ENCODE measurements at regions not wholly inside any gene's neighbourhood (a gene's known extent, or its start where the extent isn't known, plus 50 kb on each side); places are given as distances from the start of the nearest gene placed in this dataset.
"Not testable (repeated sequence)": the region's sequence is repeated elsewhere in the genome, so short reads cannot be mapped to it uniquely, and the experiment has no call there.

GRCh38 chr9:65426231-65426630 lies 141.2 kb upstream of the FOXD4L5 start:
- no peaks in the 10 kb centered on the region for H3K4me1 Mint-ChIP-seq (ENCODE audit: low read depth)
- no peaks in the 10 kb centered on the region for H3K27me3 Mint-ChIP-seq (ENCODE audit: low read depth)
- H3K9me3 Mint-ChIP-seq (ENCODE audit: low read depth), result peaks cover 29% of the 10 kb centered on the region
- H3K27ac Mint-ChIP-seq (ENCODE audit: unreplicated experiment), result no peak overlapping the region
- TF ChIP-seq, protein P1, sequence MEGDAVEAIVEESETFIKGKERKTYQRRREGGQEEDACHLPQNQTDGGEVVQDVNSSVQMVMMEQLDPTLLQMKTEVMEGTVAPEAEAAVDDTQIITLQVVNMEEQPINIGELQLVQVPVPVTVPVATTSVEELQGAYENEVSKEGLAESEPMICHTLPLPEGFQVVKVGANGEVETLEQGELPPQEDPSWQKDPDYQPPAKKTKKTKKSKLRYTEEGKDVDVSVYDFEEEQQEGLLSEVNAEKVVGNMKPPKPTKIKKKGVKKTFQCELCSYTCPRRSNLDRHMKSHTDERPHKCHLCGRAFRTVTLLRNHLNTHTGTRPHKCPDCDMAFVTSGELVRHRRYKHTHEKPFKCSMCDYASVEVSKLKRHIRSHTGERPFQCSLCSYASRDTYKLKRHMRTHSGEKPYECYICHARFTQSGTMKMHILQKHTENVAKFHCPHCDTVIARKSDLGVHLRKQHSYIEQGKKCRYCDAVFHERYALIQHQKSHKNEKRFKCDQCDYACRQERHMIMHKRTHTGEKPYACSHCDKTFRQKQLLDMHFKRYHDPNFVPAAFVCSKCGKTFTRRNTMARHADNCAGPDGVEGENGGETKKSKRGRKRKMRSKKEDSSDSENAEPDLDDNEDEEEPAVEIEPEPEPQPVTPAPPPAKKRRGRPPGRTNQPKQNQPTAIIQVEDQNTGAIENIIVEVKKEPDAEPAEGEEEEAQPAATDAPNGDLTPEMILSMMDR (IDR thresholded peaks at IDR 0.05), result no peak
- DNase-seq (ENCODE audit: low spot score), result no peak
- no peaks in the 10 kb centered on the region for H3K36me3 Mint-ChIP-seq (ENCODE audit: low read depth)
- no peak overlapping the region for H3K4me3 Mint-ChIP-seq (ENCODE audit: unreplicated experiment)

GRCh38 chr9:65425183-65425582 lies 140.2 kb upstream of the FOXD4L5 start:
- H3K4me1 Mint-ChIP-seq (ENCODE audit: low read depth); DNase-seq (ENCODE audit: low spot score); H3K27me3 Mint-ChIP-seq (ENCODE audit: low read depth); H3K4me3 Mint-ChIP-seq (ENCODE audit: unreplicated experiment); H3K27ac Mint-ChIP-seq (ENCODE audit: unreplicated experiment); H3K36me3 Mint-ChIP-seq (ENCODE audit: low read depth): not testable (repeated sequence)
- H3K9me3 Mint-ChIP-seq (ENCODE audit: low read depth), result peaks cover 31% of the 10 kb centered on the region

DNA sequence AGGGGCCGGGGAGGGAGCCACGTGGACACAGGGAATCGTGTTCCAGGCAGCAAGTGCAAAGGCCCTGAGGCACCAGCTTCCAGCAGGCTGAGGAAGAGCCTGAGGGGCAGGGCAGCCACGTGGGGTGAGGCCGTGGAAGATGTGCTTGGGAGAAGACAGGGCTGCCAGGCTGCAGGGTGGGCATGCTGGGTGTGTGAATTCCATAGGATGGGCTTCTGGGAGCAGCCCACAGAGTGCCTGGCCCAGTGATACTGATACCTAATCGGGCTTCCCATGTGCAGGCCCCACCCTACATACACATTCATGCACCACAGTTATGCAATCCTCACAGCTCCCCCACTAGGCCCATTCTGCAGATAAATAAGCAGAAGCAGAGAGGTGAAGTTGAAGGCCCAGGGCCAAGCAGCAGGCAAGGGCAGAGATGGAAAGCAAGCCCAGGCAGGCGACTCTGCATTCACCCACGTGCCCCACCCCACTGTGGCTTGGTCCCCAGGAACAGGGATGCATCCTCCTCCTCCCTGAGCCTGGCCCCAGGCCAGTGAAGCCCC lies 139.5 kb upstream of the FOXD4L5 start:
- not testable (repeated sequence) for H3K4me1 Mint-ChIP-seq (ENCODE audit: low read depth); H3K36me3 Mint-ChIP-seq (ENCODE audit: low read depth); H3K27ac Mint-ChIP-seq (ENCODE audit: unreplicated experiment); H3K27me3 Mint-ChIP-seq (ENCODE audit: low read depth); H3K4me3 Mint-ChIP-seq (ENCODE audit: unreplicated experiment); DNase-seq (ENCODE audit: low spot score)
- H3K9me3 Mint-ChIP-seq (ENCODE audit: low read depth), result peaks cover 33% of the 10 kb centered on the region

DNA sequence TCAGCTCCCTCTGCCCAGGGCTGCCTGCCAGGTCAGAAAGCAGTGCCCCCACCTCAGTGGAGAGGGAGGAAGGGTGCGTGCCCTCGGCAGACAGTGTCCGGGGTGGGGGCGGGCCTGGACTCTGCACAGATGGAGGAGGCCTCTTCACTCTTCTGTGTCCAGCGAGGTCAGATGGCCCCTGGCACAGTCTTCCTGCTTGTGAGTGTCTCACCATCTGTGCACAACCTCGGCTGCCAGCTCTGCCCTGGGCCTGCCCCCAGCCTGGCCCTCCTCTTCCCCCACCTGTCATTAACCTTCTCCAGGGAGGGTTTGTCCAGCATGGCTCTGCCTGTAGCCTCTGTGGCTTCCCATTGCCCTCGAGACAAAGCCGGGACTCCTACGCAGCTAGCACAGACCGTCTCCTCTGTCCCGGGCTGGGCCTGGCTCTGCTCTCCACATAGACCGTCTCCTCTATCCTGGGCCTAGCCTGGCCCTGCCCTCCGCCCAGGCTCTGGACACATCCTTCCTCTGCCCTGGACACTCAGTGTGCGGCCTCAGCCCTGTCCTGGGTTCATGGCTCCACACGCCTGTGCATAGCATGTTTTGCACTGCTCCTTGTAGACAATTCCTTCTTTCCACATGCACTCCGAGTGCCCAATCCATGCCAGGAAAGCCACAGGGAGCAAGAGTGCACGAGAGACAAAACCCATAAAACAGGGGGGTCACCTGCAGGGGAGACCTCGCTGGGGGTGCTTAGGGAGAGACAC lies 138.9 kb upstream of the FOXD4L5 start:
- peaks cover 40% of the 10 kb centered on the region for H3K9me3 Mint-ChIP-seq (ENCODE audit: low read depth)
- not testable (repeated sequence) for H3K4me1 Mint-ChIP-seq (ENCODE audit: low read depth); H3K4me3 Mint-ChIP-seq (ENCODE audit: unreplicated experiment); H3K36me3 Mint-ChIP-seq (ENCODE audit: low read depth); H3K27me3 Mint-ChIP-seq (ENCODE audit: low read depth); H3K27ac Mint-ChIP-seq (ENCODE audit: unreplicated experiment); DNase-seq (ENCODE audit: low spot score)

- not testable (repeated sequence) for H3K4me1 Mint-ChIP-seq (ENCODE audit: low read depth); H3K4me3 Mint-ChIP-seq (ENCODE audit: unreplicated experiment); H3K36me3 Mint-ChIP-seq (ENCODE audit: low read depth); H3K27ac Mint-ChIP-seq (ENCODE audit: unreplicated experiment); DNase-seq (ENCODE audit: low spot score); H3K27me3 Mint-ChIP-seq (ENCODE audit: low read depth)
- H3K9me3 Mint-ChIP-seq (ENCODE audit: low read depth), result peaks cover 43% of the 10 kb centered on the region
These were observed 138.1 kb upstream of the FOXD4L5 start for GRCh38 chr9:65422966-65423690.

- not testable (repeated sequence) for H3K27ac Mint-ChIP-seq (ENCODE audit: unreplicated experiment); H3K4me1 Mint-ChIP-seq (ENCODE audit: low read depth); H3K27me3 Mint-ChIP-seq (ENCODE audit: low read depth); H3K36me3 Mint-ChIP-seq (ENCODE audit: low read depth); H3K4me3 Mint-ChIP-seq (ENCODE audit: unreplicated experiment); DNase-seq (ENCODE audit: low spot score)
- peaks cover 49% of the 10 kb centered on the region for H3K9me3 Mint-ChIP-seq (ENCODE audit: low read depth)
These were observed 136.5 kb upstream of the FOXD4L5 start for GRCh38 chr9:65421486-65421885.

DNA sequence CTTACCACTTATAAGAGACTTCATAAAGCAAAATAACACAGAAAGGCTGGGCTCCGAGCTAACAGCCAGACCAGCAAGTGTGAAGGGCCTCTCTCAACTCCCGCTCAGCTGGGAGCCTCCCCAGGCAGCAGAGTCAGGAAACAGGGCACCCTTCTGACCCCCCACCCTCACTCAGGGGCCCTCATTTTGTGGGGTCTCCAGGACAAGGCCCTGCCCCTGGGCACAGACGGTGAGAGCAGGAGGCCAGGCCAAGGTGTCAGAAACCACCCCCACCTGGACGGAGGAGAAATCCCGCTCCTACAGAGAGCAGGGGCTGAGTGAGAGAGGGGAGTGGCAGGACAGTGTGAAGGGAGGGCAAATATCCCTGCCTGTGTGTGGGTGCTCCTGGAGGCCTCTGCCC lies 135.8 kb upstream of the FOXD4L5 start:
- TF ChIP-seq, protein P1 (IDR thresholded peaks at IDR 0.05), result no peak
- Mint-ChIP-seq H3K36me3 (ENCODE audit: low read depth) (no peaks in the 10 kb centered on the region), H3K27ac (ENCODE audit: unreplicated experiment) (no peak overlapping the region), H3K4me1 (ENCODE audit: low read depth) (no peaks in the 10 kb centered on the region), H3K27me3 (ENCODE audit: low read depth) (no peaks in the 10 kb centered on the region), H3K4me3 (ENCODE audit: unreplicated experiment) (no peak overlapping the region), H3K9me3 (ENCODE audit: low read depth) (peaks cover 50% of the 10 kb centered on the region)
- no peak for DNase-seq (ENCODE audit: low spot score)

DNA sequence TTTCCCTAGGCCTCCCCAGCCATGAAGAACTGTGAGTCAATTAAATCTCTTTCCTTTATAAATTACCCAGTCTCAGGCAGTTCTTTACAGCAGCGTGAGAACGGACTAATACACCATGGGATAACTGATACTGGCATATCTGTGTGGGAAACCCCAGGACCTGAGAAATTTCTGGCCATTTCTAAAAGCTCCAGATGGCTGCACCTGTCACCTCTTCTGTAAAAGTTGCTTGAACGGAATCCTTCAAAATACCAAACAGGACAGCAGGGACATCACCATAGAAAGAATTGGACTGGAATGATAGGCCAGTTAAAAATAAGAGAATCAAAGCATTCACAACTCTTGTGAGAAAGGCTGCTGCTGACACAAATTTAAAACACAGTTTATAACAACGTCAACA lies 134.0 kb upstream of the FOXD4L5 start:
- not testable (repeated sequence) for H3K4me3 Mint-ChIP-seq (ENCODE audit: unreplicated experiment); H3K27ac Mint-ChIP-seq (ENCODE audit: unreplicated experiment); DNase-seq (ENCODE audit: low spot score); H3K4me1 Mint-ChIP-seq (ENCODE audit: low read depth); H3K27me3 Mint-ChIP-seq (ENCODE audit: low read depth); H3K36me3 Mint-ChIP-seq (ENCODE audit: low read depth)
- H3K9me3 Mint-ChIP-seq (ENCODE audit: low read depth), result peaks cover 57% of the 10 kb centered on the region

DNA sequence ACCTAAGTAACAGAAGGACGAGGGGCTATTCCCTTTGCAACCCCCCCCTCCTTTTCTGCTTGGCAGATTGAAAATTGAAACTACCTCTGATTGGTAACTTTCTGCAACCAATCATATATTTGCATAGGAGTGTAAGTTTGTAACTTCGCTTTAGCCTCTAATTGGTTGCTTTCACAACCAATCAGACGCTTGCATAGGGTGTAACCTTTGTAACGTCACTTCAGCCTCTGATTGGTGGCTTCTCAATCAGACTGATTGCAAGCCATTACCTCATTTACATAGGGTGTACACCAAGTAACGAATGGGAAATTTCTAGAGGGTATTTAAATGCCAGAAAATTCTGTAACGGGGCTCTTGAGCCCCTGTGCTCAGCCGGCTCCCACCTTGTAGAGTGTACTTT lies 131.9 kb upstream of the FOXD4L5 start:
- peaks cover 53% of the 10 kb centered on the region for H3K9me3 Mint-ChIP-seq (ENCODE audit: low read depth)
- not testable (repeated sequence) for DNase-seq (ENCODE audit: low spot score); H3K36me3 Mint-ChIP-seq (ENCODE audit: low read depth); H3K4me1 Mint-ChIP-seq (ENCODE audit: low read depth); H3K4me3 Mint-ChIP-seq (ENCODE audit: unreplicated experiment); H3K27me3 Mint-ChIP-seq (ENCODE audit: low read depth); H3K27ac Mint-ChIP-seq (ENCODE audit: unreplicated experiment)

DNA sequence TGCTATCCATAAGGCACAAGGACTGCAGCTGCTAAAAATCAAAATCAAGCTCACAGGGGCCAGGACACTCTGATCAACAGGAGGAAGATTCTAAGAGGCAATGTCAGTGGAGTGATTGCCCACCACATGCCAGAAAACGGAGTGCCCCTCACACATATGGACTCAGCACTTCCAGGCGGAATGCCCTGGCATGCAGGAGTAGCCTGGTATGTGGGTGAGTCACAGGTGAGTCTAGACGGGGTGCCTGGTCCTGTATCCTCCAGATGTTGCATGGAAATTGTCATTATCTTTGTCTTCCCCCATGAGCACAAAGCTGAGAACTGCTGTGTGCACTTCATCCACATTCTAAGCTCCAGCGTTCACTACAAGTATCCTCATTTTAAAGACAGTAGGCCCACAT lies 129.2 kb upstream of the FOXD4L5 start:
- peaks cover 58% of the 10 kb centered on the region for H3K9me3 Mint-ChIP-seq (ENCODE audit: low read depth)
- H3K4me3 Mint-ChIP-seq (ENCODE audit: unreplicated experiment); H3K36me3 Mint-ChIP-seq (ENCODE audit: low read depth); H3K27me3 Mint-ChIP-seq (ENCODE audit: low read depth); DNase-seq (ENCODE audit: low spot score); H3K4me1 Mint-ChIP-seq (ENCODE audit: low read depth); H3K27ac Mint-ChIP-seq (ENCODE audit: unreplicated experiment): not testable (repeated sequence)

DNA sequence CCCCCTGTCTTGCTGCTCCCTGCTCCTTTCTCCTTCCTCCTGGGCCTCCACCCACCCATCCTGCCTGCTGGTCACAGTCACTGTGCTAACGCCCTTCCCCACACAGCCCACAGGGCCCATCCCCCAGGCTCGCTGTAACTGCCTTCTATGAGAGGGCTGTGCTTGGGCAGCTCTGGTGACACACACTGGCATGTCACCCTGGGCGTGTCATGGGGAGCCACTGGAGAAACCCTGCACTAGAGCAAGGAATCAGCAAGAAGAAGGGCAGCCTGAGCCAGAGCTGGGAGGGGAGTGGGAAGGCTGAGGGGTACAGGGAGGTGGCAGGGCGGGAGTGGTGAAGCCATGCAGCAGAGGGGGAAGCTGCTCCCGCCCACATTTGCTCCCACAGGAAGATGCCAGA lies 128.4 kb upstream of the FOXD4L5 start:
- DNase-seq (ENCODE audit: low spot score); H3K4me3 Mint-ChIP-seq (ENCODE audit: unreplicated experiment); H3K4me1 Mint-ChIP-seq (ENCODE audit: low read depth); H3K27me3 Mint-ChIP-seq (ENCODE audit: low read depth); H3K27ac Mint-ChIP-seq (ENCODE audit: unreplicated experiment); H3K36me3 Mint-ChIP-seq (ENCODE audit: low read depth): not testable (repeated sequence)
- H3K9me3 Mint-ChIP-seq (ENCODE audit: low read depth), result peaks cover 52% of the 10 kb centered on the region
